CD4-positive, alpha-beta T cell treated with Interleukin-1 beta for 1 hour (primary cell): ENCODE measurements at regions not wholly inside any gene's neighbourhood (a gene's known extent, or its start where the extent isn't known, plus 50 kb on each side); places are given as distances from the start of the nearest gene placed in this dataset.
"Not testable (repeated sequence)": the region's sequence is repeated elsewhere in the genome, so short reads cannot be mapped to it uniquely, and the experiment has no call there.

ENCODE experiments used
- DNase-seq, 2 donors: peaks; one replicate each; pipeline ENCODE4 v3.0.0-alpha.2; 2020 to 2022

- DNase-seq, result not testable (repeated sequence)
These were observed 62.8 kb downstream of the ARHGAP11B start for GRCh38 chr15:30688684-30689083.

- DNase-seq, result not testable (repeated sequence)
These were observed 64.2 kb downstream of the ARHGAP11B start for GRCh38 chr15:30690153-30690552.

- DNase-seq, result not testable (repeated sequence)
These were observed 69.9 kb downstream of the ARHGAP11B start for GRCh38 chr15:30695811-30696210.

- DNase-seq, result not testable (repeated sequence)
These were observed 70.7 kb downstream of the ARHGAP11B start for GRCh38 chr15:30696439-30697314.

- DNase-seq, result peak in 1 of 2 donors; percentile 40
These were observed 71.4 kb downstream of the ARHGAP11B start for GRCh38 chr15:30697315-30697685.

- DNase-seq, result not testable (repeated sequence)
These were observed 74.2 kb downstream of the ARHGAP11B start for GRCh38 chr15:30700006-30700597.

- not testable (repeated sequence) for DNase-seq
These were observed 82.2 kb downstream of the ARHGAP11B start for GRCh38 chr15:30707976-30708685.

- DNase-seq, result not testable (repeated sequence)
These were observed 82.9 kb downstream of the ARHGAP11B start for GRCh38 chr15:30708809-30709208.

GRCh38 chr15:30718038-30718643, 92.2 kb downstream of the ARHGAP11B start:
- not testable (repeated sequence) for DNase-seq

- not testable (repeated sequence) for DNase-seq
These were observed 93.4 kb downstream of the ARHGAP11B start for GRCh38 chr15:30719363-30719762.

- not testable (repeated sequence) for DNase-seq
These were observed 94.9 kb downstream of the ARHGAP11B start for GRCh38 chr15:30720825-30721224.

- not testable (repeated sequence) for DNase-seq
These were observed 95.6 kb downstream of the ARHGAP11B start for GRCh38 chr15:30721529-30721928.

- not testable (repeated sequence) for DNase-seq
These were observed 97.7 kb downstream of the ARHGAP11B start for GRCh38 chr15:30723540-30724175.

GRCh38 chr15:30729880-30730590, 104.1 kb downstream of the ARHGAP11B start:
- DNase-seq, result not testable (repeated sequence)

- DNase-seq, result not testable (repeated sequence)
These were observed 104.7 kb downstream of the ARHGAP11B start for GRCh38 chr15:30730633-30731032.

- DNase-seq, result not testable (repeated sequence)
These were observed 106.2 kb downstream of the ARHGAP11B start for GRCh38 chr15:30732100-30732499.

GRCh38 chr15:30735884-30736564, 110.1 kb downstream of the ARHGAP11B start:
- DNase-seq, result not testable (repeated sequence)

GRCh38 chr15:30742796-30743195, 116.9 kb downstream of the ARHGAP11B start:
- DNase-seq, result not testable (repeated sequence)

GRCh38 chr15:30749048-30749447, 123.1 kb downstream of the ARHGAP11B start:
- DNase-seq, result not testable (repeated sequence)

GRCh38 chr15:30755036-30755687, 129.2 kb downstream of the ARHGAP11B start:
- peak; percentile 66 to 71 for DNase-seq
